ENCODE measurements at regions not wholly inside any gene's neighbourhood (a gene's known extent, or its start where the extent isn't known, plus 50 kb on each side); places are given as distances from the start of the nearest gene placed in this dataset.

- no peaks in the 10 kb centered on the region for H3K9me3 ChIP-seq (ENCODE audit: low read length)
- TF ChIP-seq ZNF292 (CRISPR knock-in tag; IDR thresholded peaks at IDR 0.05; ENCODE audit: borderline replicate concordance, low read depth), result no peak
- TF ChIP-seq ZNF720 (CRISPR knock-in tag; IDR thresholded peaks at IDR 0.05), result no peak
- peak; percentile 82 to 88 for TF ChIP-seq MAFK (conservative IDR thresholded peaks at IDR 0.05 in 1 of 2, IDR thresholded peaks at IDR 0.05 in 1 of 2; ENCODE audit: low read length in 2 of 2)
- TF ChIP-seq MAFF (IDR thresholded peaks at IDR 0.05; ENCODE audit: low read depth, low read length), result peak; percentile 81
- CTCF ChIA-PET (ENCODE audit: low intra/inter-chr PET ratio, low total read pairs), result no interaction called here
- H3K4me3 ChIP-seq (replicated peaks in 1 of 3; ENCODE audit: insufficient read depth in 1 of 3, low read depth in 2 of 3, low read length in 3 of 3), result no peak overlapping the region
- no peak overlapping the region for H2AFZ ChIP-seq (ENCODE audit: low read length)
- no peaks in the 10 kb centered on the region for H3K27me3 ChIP-seq (ENCODE audit: control insufficient read depth in 1 of 2, insufficient read depth in 2 of 2, low read length in 2 of 2)
- no peak for DNase-seq (ENCODE audit: low spot score)
- H3K79me2 ChIP-seq (ENCODE audit: insufficient read depth, low read length), result no peaks in the 10 kb centered on the region
- WGBS (ENCODE audit: low lambda C conversion rate), result 4% methylated on average over 1 of the region's 1 CpG
- POLR2A ChIA-PET, result no interaction called here
- H3K9ac ChIP-seq (ENCODE audit: insufficient read depth, low read depth, low read length), result no peak overlapping the region
- no peaks in the 10 kb centered on the region for H4K20me1 ChIP-seq (ENCODE audit: insufficient read depth, low read length)
- no peak overlapping the region for H3K27ac ChIP-seq (ENCODE audit: extremely low read length, insufficient read depth, low read length)
- in situ Hi-C loops (cut with HindIII; ENCODE audit: extremely low pct_ligation_motif_present, low pct_unique_long_range_greater_than_20kb), result no loop called here
- ATAC-seq, result no peak
- intact Hi-C loops (cut with micrococcal nuclease; ENCODE audit: unreplicated experiment), result no loop called here
- H3K4me1 ChIP-seq (ENCODE audit: insufficient read depth, low read length), result no peaks in the 10 kb centered on the region
- H3K36me3 ChIP-seq (replicated peaks in 1 of 2; ENCODE audit: control insufficient read depth in 1 of 2, insufficient read depth in 2 of 2, low read length in 2 of 2), result no peaks in the 10 kb centered on the region
- BruUV-seq (replicated peaks), result no TSS peak
- no peak for FAIRE-seq
- H3K4me2 ChIP-seq (ENCODE audit: low read depth, low read length), result no peak overlapping the region
These were observed 200.6 kb upstream of the IRAK1BP1 start for GRCh38 chr6:78666764-78667163.

- no peak for FAIRE-seq
- Histone ChIP-seq H3K9me3 (ENCODE audit: low read length) (no peaks in the 10 kb centered on the region), H3K36me3 (replicated peaks in 1 of 2; ENCODE audit: control insufficient read depth in 1 of 2, insufficient read depth in 2 of 2, low read length in 2 of 2) (no peaks in the 10 kb centered on the region), H3K4me3 (replicated peaks in 1 of 3; ENCODE audit: insufficient read depth in 1 of 3, low read depth in 2 of 3, low read length in 3 of 3) (no peak overlapping the region), H3K4me2 (ENCODE audit: low read depth, low read length) (no peak overlapping the region), H3K27ac (ENCODE audit: extremely low read length, insufficient read depth, low read length) (no peak overlapping the region), H3K9ac (ENCODE audit: insufficient read depth, low read depth, low read length) (no peak overlapping the region), H3K27me3 (ENCODE audit: control insufficient read depth in 1 of 2, insufficient read depth in 2 of 2, low read length in 2 of 2) (no peaks in the 10 kb centered on the region), H3K79me2 (ENCODE audit: insufficient read depth, low read length) (no peaks in the 10 kb centered on the region), H2AFZ (ENCODE audit: low read length) (no peak overlapping the region), H4K20me1 (ENCODE audit: insufficient read depth, low read length) (no peaks in the 10 kb centered on the region), H3K4me1 (ENCODE audit: insufficient read depth, low read length) (no peaks in the 10 kb centered on the region)
- intact Hi-C loops (cut with micrococcal nuclease; ENCODE audit: unreplicated experiment), result no loop called here
- CTCF ChIA-PET (ENCODE audit: low intra/inter-chr PET ratio, low total read pairs), result no interaction called here
- ATAC-seq, result no peak
- in situ Hi-C loops (cut with HindIII; ENCODE audit: extremely low pct_ligation_motif_present, low pct_unique_long_range_greater_than_20kb), result no loop called here
- BruUV-seq (replicated peaks), result no TSS peak
- POLR2A ChIA-PET, result no interaction called here
- no peak for DNase-seq (ENCODE audit: low spot score)
- WGBS (ENCODE audit: low lambda C conversion rate), result 9% methylated on average over 2 of the region's 2 CpGs
- TF ChIP-seq ZNF737 (CRISPR knock-in tag; IDR thresholded peaks at IDR 0.05; ENCODE audit: borderline replicate concordance) (no peak), ELF1 (CRISPR knock-in tag; IDR thresholded peaks at IDR 0.05) (no peak), ZFP37 (CRISPR knock-in tag; IDR thresholded peaks at IDR 0.05; ENCODE audit: borderline replicate concordance) (no peak), SMAD3 (CRISPR knock-in tag; IDR thresholded peaks at IDR 0.05) (no peak), HOMEZ (CRISPR knock-in tag; IDR thresholded peaks at IDR 0.05; ENCODE audit: low read depth) (no peak), CCDC6 (CRISPR knock-in tag; IDR thresholded peaks at IDR 0.05) (no peak), RBM22 (optimal IDR thresholded peaks at IDR 0.05; ENCODE audit: low read length) (no peak), ZNF414 (CRISPR knock-in tag; IDR thresholded peaks at IDR 0.05) (no peak), RBAK (CRISPR knock-in tag; IDR thresholded peaks at IDR 0.05) (no peak), DRAP1 (CRISPR knock-in tag; IDR thresholded peaks at IDR 0.05) (no peak), TFDP1 (CRISPR knock-in tag; IDR thresholded peaks at IDR 0.05; ENCODE audit: borderline replicate concordance) (no peak), ATF3 (CRISPR knock-in tag; IDR thresholded peaks at IDR 0.05) (no peak), ZNF547 (CRISPR knock-in tag; IDR thresholded peaks at IDR 0.05) (no peak)
These were observed 197.2 kb upstream of the IRAK1BP1 start for GRCh38 chr6:78670156-78670555.
